Suprapubic skin (tissue), 3 donors: ENCODE measurements at regions not wholly inside any gene's neighbourhood (a gene's known extent, or its start where the extent isn't known, plus 50 kb on each side); places are given as distances from the start of the nearest gene placed in this dataset.

ENCODE experiments used
- CTCF ChIP-seq, 2 donors: fragments of 200-600 bp in 1 of 2; fragments of 450-650 bp in 1 of 2; sonication (generic) in 1 of 2; IDR thresholded peaks; one replicate each; pipeline ENCODE4 v1.5.1; 2016 to 2019; ENCODE audit warnings: antibody characterized with exemption in 2 of 2, mild to moderate bottlenecking in 1 of 2, moderate library complexity in 1 of 2
- POLR2A ChIP-seq, 2 donors: fragments of 450-650 bp; IDR thresholded peaks; one replicate each; pipeline ENCODE4 v1.6.1; 2017; ENCODE audit warnings: antibody characterized with exemption in 2 of 2, mild to moderate bottlenecking in 2 of 2, moderate library complexity in 2 of 2

GRCh38 chr10:85175635-85176034 lies 847.2 kb downstream of the CCSER2 start:
- no peak for TF ChIP-seq CTCF (IDR thresholded peaks at IDR 0.05)
- no peak for TF ChIP-seq POLR2A (IDR thresholded peaks at IDR 0.05)
